ENCODE measurements at regions not wholly inside any gene's neighbourhood (a gene's known extent, or its start where the extent isn't known, plus 50 kb on each side); places are given as distances from the start of the nearest gene placed in this dataset.

- TF ChIP-seq CTCF (IDR thresholded peaks at IDR 0.05): no peak
Measured at GRCh38 chr5:77157732-77158532, 52.5 kb upstream of the PDE8B start.

GRCh38 chr5:77156379-77156778 is 54.1 kb upstream of the PDE8B start:
- no peak for TF ChIP-seq CTCF (IDR thresholded peaks at IDR 0.05)

GRCh38 chr5:77155179-77155785 is 55.2 kb upstream of the PDE8B start:
- TF ChIP-seq CTCF (IDR thresholded peaks at IDR 0.05): no peak

- TF ChIP-seq CTCF (IDR thresholded peaks at IDR 0.05): no peak
Measured at GRCh38 chr5:77152441-77152840, 58.0 kb upstream of the PDE8B start.

GRCh38 chr5:77151501-77151900 is 59.0 kb upstream of the PDE8B start:
- no peak for TF ChIP-seq CTCF (IDR thresholded peaks at IDR 0.05)

- no peak for TF ChIP-seq CTCF (IDR thresholded peaks at IDR 0.05)
Measured at GRCh38 chr5:77146896-77147295, 59.8 kb upstream of the ZBED3 start.

GRCh38 chr5:77145666-77146065 is 58.6 kb upstream of the ZBED3 start:
- TF ChIP-seq CTCF (IDR thresholded peaks at IDR 0.05): no peak
